Calu3 (cell line): ENCODE measurements at regions not wholly inside any gene's neighbourhood (a gene's known extent, or its start where the extent isn't known, plus 50 kb on each side); places are given as distances from the start of the nearest gene placed in this dataset.

Experiments used
- BruUV-seq: library from RNA; stranded (reverse); fragments of 400-500 nt; replicated peaks from 2 replicates; lab custom pipeline; 2021; lab: Mats Ljungman, UMichigan
- CTCF ChIA-PET: fragments of 300-600 bp; sonication (Branson Sonifier 250); formaldehyde crosslinking; loops from one replicate; lab custom pipeline; 2022; ENCODE audit warnings: antibody characterized with exemption; lab: Charles Lee
- DNase-seq: peaks from one replicate; pipeline ENCODE4 v3.0.0; 2022
- H3K27ac Mint-ChIP-seq: one replicate; pipeline ENCODE4 v1.8.0; 2022; ENCODE audit warnings: mixed read lengths; ENCODE audit not compliant: unreplicated experiment
- H3K27me3 Mint-ChIP-seq: one replicate; pipeline ENCODE4 v1.8.0; 2022; ENCODE audit warnings: mixed read lengths; ENCODE audit not compliant: unreplicated experiment
- H3K36me3 Mint-ChIP-seq: one replicate; pipeline ENCODE4 v1.8.0; 2022; ENCODE audit warnings: mild to moderate bottlenecking, moderate library complexity, mixed read lengths; ENCODE audit not compliant: insufficient read depth, unreplicated experiment
- H3K4me1 Mint-ChIP-seq: one replicate; pipeline ENCODE4 v1.8.0; 2022; ENCODE audit warnings: mild to moderate bottlenecking, low read depth, mixed read lengths; ENCODE audit not compliant: unreplicated experiment
- H3K4me3 Mint-ChIP-seq: one replicate; pipeline ENCODE4 v1.8.0; 2022; ENCODE audit warnings: mild to moderate bottlenecking, low read depth, moderate library complexity, mixed read lengths; ENCODE audit not compliant: unreplicated experiment
- H3K9me3 Mint-ChIP-seq: one replicate; pipeline ENCODE4 v1.8.0; 2022; ENCODE audit warnings: low read depth, mixed read lengths; ENCODE audit not compliant: unreplicated experiment
- intact Hi-C: fragments of 100-400 bp; cut with micrococcal nuclease; formaldehyde crosslinking; loops from one replicate; pipeline ENCODE4 v1.10.0; 2022; ENCODE audit not compliant: unreplicated experiment
- TF ChIP-seq, protein P1 (sequence below): fragments of 200-600 bp; IDR thresholded peaks from one replicate; pipeline ENCODE4 v1.8.0; 2022; ENCODE audit warnings: antibody characterized with exemption; ENCODE audit not compliant: unreplicated experiment

DNA sequence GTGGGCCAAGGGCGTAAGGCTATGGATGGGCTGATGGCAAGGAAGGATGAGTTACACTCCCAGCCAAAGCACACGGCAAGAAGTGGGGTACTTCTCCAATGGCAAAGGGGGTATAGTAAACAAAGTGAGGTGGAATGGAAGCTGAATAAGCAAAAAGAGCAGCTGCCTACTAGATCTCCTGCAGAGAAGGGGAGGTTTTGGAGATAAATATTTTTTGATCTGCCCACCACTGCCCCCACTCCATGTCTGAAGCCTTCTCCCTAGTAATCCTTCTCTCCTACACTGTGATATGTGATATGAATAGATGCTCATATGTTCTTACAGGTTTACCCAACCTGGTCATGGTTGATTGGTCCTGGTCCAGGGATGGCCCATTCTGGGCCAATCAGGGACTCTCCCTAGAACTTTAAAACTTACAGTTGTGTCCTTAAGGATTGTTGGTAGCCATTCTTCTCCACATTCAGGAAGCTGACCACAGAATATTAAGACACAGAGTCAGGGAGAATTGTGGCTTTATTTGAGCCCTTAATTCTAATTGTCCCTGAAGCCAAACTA is 436.8 kb downstream of the OMA1 start:
- H3K9me3 Mint-ChIP-seq, result peaks cover 12% of the 10 kb centered on the region
- CTCF ChIA-PET, result no interaction called here
- no peak overlapping the region for H3K4me3 Mint-ChIP-seq
- H3K27me3 Mint-ChIP-seq, result peaks cover 27% of the 10 kb centered on the region
- no peak overlapping the region for H3K27ac Mint-ChIP-seq
- intact Hi-C loops, result no loop called here
- TF ChIP-seq, protein P1, sequence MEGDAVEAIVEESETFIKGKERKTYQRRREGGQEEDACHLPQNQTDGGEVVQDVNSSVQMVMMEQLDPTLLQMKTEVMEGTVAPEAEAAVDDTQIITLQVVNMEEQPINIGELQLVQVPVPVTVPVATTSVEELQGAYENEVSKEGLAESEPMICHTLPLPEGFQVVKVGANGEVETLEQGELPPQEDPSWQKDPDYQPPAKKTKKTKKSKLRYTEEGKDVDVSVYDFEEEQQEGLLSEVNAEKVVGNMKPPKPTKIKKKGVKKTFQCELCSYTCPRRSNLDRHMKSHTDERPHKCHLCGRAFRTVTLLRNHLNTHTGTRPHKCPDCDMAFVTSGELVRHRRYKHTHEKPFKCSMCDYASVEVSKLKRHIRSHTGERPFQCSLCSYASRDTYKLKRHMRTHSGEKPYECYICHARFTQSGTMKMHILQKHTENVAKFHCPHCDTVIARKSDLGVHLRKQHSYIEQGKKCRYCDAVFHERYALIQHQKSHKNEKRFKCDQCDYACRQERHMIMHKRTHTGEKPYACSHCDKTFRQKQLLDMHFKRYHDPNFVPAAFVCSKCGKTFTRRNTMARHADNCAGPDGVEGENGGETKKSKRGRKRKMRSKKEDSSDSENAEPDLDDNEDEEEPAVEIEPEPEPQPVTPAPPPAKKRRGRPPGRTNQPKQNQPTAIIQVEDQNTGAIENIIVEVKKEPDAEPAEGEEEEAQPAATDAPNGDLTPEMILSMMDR, result no peak
- no peaks in the 10 kb centered on the region for H3K36me3 Mint-ChIP-seq
- H3K4me1 Mint-ChIP-seq, result no peaks in the 10 kb centered on the region
- no peak for DNase-seq
- no TSS peak for BruUV-seq

- no peaks in the 10 kb centered on the region for H3K4me1 Mint-ChIP-seq
- no peak overlapping the region for H3K4me3 Mint-ChIP-seq
- CTCF ChIA-PET, result no interaction called here
- no peaks in the 10 kb centered on the region for H3K36me3 Mint-ChIP-seq
- BruUV-seq, result no TSS peak
- intact Hi-C loops, result no loop called here
- no peak for DNase-seq
- peaks cover 27% of the 10 kb centered on the region for H3K27me3 Mint-ChIP-seq
- peaks cover 12% of the 10 kb centered on the region for H3K9me3 Mint-ChIP-seq
- H3K27ac Mint-ChIP-seq, result no peak overlapping the region
- TF ChIP-seq, protein P1, result no peak
Observed at GRCh38 chr1:58108783-58109182, 437.7 kb downstream of the OMA1 start.

DNA sequence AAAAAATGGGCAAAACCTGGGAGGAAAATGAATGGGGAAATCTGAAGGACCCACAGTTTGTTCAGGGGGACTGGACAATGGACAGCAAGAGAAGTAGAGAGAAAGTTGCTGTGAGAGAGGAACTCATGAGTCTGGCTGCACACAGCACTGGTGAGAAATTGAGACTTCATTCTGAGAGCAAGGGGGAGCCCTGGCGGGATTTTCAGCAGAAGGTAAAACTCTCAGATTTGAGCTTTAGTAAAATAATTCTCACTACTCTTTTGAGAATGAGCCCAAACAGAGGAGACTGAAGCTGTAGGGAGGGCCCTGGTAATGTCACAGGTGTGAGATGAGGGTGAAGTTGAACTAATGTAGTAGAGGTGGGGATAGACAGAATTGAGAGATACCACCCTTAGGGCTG is 438.6 kb downstream of the OMA1 start:
- H3K9me3 Mint-ChIP-seq, result peaks cover 9% of the 10 kb centered on the region
- DNase-seq, result no peak
- TF ChIP-seq, protein P1, result no peak
- no peak overlapping the region for H3K4me3 Mint-ChIP-seq
- no peaks in the 10 kb centered on the region for H3K4me1 Mint-ChIP-seq
- H3K27ac Mint-ChIP-seq, result no peak overlapping the region
- no peaks in the 10 kb centered on the region for H3K36me3 Mint-ChIP-seq
- peaks cover 20% of the 10 kb centered on the region for H3K27me3 Mint-ChIP-seq
- intact Hi-C loops, result no loop called here
- BruUV-seq, result no TSS peak
- CTCF ChIA-PET, result no interaction called here

- Mint-ChIP-seq H3K36me3 (no peaks in the 10 kb centered on the region), H3K27me3 (no peaks in the 10 kb centered on the region), H3K4me1 (no peaks in the 10 kb centered on the region), H3K9me3 (peaks cover 6% of the 10 kb centered on the region), H3K4me3 (no peak overlapping the region), H3K27ac (no peak overlapping the region)
- TF ChIP-seq, protein P1, result no peak
- no peak for DNase-seq
- CTCF ChIA-PET, result interaction anchor here (0.5 kb wide), 1 partner anchor 1091 kb away, joined by 4 read pairs; no protein-coding TSS in a partner anchor
- no TSS peak for BruUV-seq
- intact Hi-C loops, result no loop called here
Observed at GRCh38 chr1:58104960-58105359, 441.6 kb downstream of the OMA1 start.
